ENCODE measurements at regions not wholly inside any gene's neighbourhood (a gene's known extent, or its start where the extent isn't known, plus 50 kb on each side); places are given as distances from the start of the nearest gene placed in this dataset.
"Not testable (repeated sequence)": the region's sequence is repeated elsewhere in the genome, so short reads cannot be mapped to it uniquely, and the experiment has no call there.

- TF ChIP-seq POLR2A, CTCF (IDR thresholded peaks at IDR 0.05): not testable (repeated sequence)
Observed at GRCh38 chr10:46219431-46219990, 67.3 kb upstream of the ANTXRL start.

Measured in tibial nerve (tissue), 3 donors.